ENCODE measurements at regions not wholly inside any gene's neighbourhood (a gene's known extent, or its start where the extent isn't known, plus 50 kb on each side); places are given as distances from the start of the nearest gene placed in this dataset.
A peak's percentile ranks its signal among the peaks of the same experiment; 100 is the strongest.

DNA sequence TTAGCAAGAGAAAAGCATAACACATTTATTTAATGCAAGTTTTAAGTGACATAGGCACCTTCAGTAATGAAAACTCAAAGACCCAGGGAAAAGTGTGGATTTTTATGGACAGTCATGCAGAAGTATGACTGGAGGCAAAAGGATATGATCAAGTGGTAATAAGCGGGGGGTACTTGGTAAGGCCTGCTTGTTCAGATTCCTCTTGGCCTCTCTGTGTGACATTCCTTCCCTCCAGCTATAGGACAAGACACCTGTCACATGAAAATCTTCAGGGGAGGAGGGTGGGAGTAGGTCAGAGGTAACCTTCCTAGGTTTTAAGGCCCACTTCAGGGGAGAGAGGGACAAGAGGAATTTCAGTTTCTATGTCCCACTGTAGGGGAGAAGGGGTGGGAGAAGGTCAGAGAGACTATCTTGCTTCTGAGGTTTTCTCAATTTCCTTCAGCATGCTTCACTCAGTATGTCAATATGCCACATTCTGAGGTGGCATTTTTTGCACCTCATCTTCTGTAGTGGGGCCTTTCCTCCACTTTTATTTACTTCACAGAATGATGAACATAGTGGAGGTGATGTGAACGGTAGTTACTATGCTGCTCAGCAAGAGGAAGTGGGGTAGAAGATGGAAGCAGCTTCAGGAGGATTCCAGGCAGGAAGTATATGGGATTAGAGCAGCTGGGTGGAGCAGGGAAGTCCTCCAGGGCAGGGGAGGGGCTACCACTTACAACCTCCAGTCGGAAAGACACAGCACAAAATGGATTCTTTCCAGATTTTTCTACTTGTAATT is 73.2 kb upstream of the RFC3 start:
- peak in 3 of 8 experiments; percentile 28 to 87 (median 79) for ATAC-seq (replicated peaks in 6 of 8)
- H3K4me3 ChIP-seq, result no peak overlapping the region
- WGBS, 10 experiments, result 0 to 100% (median 77%) methylated on average over 1 to 3 of the region's 3 CpGs; no CpG with 5 or more reads in 1 of the 10 experiments
- H3K27ac ChIP-seq, result no peak overlapping the region
- H3K4me1 ChIP-seq (replicated peaks in 1 of 2), result no peaks in the 10 kb centered on the region
- in situ Hi-C loops (cut with MboI; ENCODE audit: low pct_unique_long_range_greater_than_20kb in 2 of 9, low sequenced_read_pairs in 9 of 9, unreplicated experiment in 9 of 9), result no loop called here

DNA sequence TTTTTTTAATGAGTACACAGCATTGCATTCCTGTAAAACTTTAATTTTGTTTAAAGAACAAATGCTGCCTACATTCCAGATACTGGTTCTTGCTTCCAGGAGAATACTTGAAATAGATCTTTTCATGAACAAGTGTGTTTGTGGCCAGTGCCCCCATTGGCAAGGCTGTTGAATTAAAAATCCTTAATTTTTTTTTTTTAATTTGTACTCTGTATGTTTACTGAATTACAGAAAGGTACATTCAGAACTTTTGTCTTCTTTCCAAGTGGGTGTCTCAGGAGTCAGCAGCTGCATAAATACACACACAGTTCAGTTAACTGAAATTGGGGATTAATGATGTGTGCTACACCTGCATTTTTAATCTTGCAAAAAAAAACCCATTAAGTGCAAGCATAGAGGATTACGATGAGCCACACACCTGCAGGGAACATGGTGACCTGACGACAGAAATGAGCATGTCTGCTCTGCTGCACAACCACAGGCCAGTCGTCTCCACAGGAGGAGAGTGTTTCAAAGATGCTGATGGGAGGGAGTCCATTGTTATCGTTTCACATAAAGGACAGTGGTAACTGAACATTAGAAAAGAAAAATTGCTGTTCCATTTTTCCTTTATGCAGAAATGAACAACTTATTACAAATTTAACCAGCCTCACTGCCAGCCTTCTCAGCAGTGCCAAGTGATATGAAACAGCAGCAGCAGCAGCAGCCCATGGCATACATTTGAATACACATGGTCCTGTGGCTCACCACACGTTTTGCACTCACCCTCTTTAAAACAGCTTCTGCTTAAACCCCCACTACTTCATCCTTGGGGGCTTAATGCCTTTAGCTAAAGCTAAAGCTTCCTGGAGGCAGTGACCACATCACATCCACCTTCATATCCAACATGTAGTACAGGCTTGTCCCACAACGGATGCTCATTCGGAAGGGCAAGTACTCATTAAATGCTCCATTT is 72.3 kb upstream of the RFC3 start:
- Histone ChIP-seq H3K4me1 (replicated peaks in 1 of 2) (no peaks in the 10 kb centered on the region), H3K4me3 (no peak overlapping the region), H3K27ac (no peak overlapping the region)
- in situ Hi-C loops (cut with MboI; ENCODE audit: low pct_unique_long_range_greater_than_20kb in 2 of 9, low sequenced_read_pairs in 9 of 9, unreplicated experiment in 9 of 9), result no loop called here
- ATAC-seq (replicated peaks in 6 of 8), result peak in 1 of 8 experiments; percentile 55
- WGBS, 10 experiments, result 37 to 100% (median 71%) methylated on average over 1 to 6 of the region's 7 CpGs; no CpG with 5 or more reads in 1 of the 10 experiments

DNA sequence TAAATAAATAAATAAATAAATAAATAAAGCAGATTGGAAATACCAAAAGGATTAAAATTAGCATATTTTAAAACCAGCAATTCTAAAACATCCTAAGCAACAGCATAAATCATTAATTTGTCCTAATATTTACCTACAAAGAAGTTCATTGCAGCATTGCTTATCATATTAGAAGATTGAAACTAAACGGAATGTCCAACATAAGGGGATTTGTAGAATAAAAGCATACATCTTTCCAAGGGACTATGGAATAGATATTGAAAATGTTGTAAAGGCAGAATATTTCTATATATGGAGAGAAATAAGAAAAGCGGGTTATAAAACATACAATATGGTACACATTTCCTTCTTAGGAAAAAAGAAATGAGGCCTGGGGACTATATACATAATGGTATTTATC is 71.1 kb upstream of the RFC3 start:
- 78 to 100% (median 94%) methylated on average over 1 to 2 of the region's 2 CpGs for WGBS, 10 experiments
- in situ Hi-C loops (cut with MboI; ENCODE audit: low pct_unique_long_range_greater_than_20kb in 2 of 9, low sequenced_read_pairs in 9 of 9, unreplicated experiment in 9 of 9), result no loop called here
- Histone ChIP-seq H3K4me1 (replicated peaks in 1 of 2) (no peaks in the 10 kb centered on the region), H3K4me3 (no peak overlapping the region), H3K27ac (no peak overlapping the region)
- no peak for ATAC-seq (replicated peaks in 6 of 8)

DNA sequence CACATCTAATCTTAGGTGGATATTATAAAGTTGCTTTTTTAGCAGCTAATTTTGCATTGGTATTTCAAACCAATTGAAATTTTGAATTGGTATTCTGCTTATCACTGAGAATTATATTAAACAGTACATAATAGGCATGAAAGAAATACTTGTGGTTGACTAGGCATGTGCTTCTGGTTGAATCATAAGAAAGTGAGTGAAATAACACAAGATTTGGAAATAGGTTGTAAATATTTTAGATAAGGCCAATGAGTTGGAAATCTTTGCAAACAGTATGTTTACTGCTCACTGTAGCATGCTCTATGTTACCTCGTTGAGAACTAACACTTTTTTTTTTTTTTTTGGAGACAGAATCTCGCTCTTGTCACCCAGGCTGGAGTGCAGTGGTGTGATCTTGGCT is 66.8 kb upstream of the RFC3 start:
- peak in 2 of 8 experiments; percentile 40 to 43 for ATAC-seq (replicated peaks in 6 of 8)
- no peak overlapping the region for H3K4me3 ChIP-seq
- WGBS, 10 experiments, result 14 to 90% (median 50%) methylated on average over 1 to 2 of the region's 2 CpGs; no CpG with 5 or more reads in 3 of the 10 experiments
- H3K4me1 ChIP-seq (replicated peaks in 1 of 2), result peaks cover 0 to 11% of the 10 kb centered on the region in 2 donors
- in situ Hi-C loops (cut with MboI; ENCODE audit: low pct_unique_long_range_greater_than_20kb in 2 of 9, low sequenced_read_pairs in 9 of 9, unreplicated experiment in 9 of 9), result no loop called here
- H3K27ac ChIP-seq, result no peak overlapping the region

DNA sequence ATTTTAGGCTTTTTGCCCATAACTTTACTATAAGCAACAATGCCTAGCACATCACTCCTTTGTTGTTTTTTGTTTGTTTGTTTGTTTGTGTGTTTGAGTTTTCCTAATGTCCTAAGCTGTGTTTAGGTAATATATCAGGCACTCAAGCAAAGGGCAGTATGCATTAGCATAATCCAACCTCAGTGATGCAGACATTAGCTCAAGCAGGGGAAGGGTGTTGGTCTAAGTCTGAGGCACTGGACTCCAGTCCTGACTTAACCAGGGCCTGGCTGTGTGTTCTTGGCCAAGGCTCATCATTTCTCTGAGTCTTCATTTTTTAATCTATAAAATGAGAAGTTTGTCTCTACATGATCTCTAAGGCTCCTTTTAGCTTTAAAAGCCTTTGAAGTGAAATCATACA is 65.9 kb upstream of the RFC3 start:
- in situ Hi-C loops (cut with MboI; ENCODE audit: low pct_unique_long_range_greater_than_20kb in 2 of 9, low sequenced_read_pairs in 9 of 9, unreplicated experiment in 9 of 9), result no loop called here
- Histone ChIP-seq H3K27ac (no peak overlapping the region), H3K4me1 (replicated peaks in 1 of 2) (peaks cover 0 to 11% of the 10 kb centered on the region in 2 donors), H3K4me3 (no peak overlapping the region)
- ATAC-seq (replicated peaks in 6 of 8), result peak in 2 of 8 experiments; percentile 61 to 74

DNA sequence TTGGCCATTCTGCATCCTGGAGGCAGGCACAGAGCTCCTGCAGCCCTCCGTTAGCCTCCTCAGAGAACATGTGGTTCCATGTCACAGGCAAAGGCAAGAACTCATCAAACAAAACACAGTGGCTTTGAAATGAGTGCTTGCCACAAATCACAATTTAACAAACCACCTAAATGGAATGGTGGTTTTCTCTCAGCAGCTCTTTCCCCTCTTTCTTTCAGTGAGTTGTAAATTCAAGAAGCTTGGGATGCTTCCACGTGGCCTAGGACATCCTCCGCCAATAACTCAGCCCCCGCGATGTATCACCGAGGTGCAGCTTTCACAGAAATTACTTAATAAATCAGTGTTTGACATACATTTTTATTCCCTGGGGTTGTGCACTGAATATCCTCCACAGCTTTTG is 65.4 kb upstream of the RFC3 start:
- Histone ChIP-seq H3K4me1 (replicated peaks in 1 of 2) (peaks cover 0 to 11% of the 10 kb centered on the region in 2 donors), H3K4me3 (no peak overlapping the region), H3K27ac (peak overlapping the region in 1 of 2 donors; percentile 6)
- 42 to 83% (median 60%) methylated on average over 1 to 6 of the region's 6 CpGs; no CpG with 5 or more reads in 1 of the 10 experiments for WGBS, 10 experiments
- in situ Hi-C loops (cut with MboI; ENCODE audit: low pct_unique_long_range_greater_than_20kb in 2 of 9, low sequenced_read_pairs in 9 of 9, unreplicated experiment in 9 of 9), result no loop called here
- ATAC-seq (replicated peaks in 6 of 8), result peak in 5 of 8 experiments; percentile 70 to 88 (median 80)

DNA sequence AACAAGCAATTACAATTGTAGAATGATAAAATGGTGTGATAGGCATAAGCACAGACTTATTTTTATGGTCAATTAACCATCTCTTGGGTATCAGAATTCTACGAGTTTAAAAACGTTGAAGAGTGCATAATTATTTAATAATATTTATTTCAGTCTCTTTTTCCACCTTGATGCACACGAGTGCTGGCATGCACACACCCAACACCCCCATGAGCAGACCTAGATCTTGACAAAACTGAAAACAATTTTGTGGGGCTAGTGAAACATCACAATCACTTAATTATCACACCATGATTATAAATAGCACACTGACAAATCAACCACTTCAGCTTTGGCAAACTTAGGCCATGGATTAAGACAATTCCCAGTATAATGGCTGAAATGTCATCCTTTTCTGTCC is 61.0 kb upstream of the RFC3 start:
- 33 to 89% (median 72%) methylated on average over 2 to 3 of the region's 3 CpGs; no CpG with 5 or more reads in 2 of the 10 experiments for WGBS, 10 experiments
- no peak overlapping the region for H3K27ac ChIP-seq
- in situ Hi-C loops (cut with MboI; ENCODE audit: low pct_unique_long_range_greater_than_20kb in 2 of 9, low sequenced_read_pairs in 9 of 9, unreplicated experiment in 9 of 9), result no loop called here

DNA sequence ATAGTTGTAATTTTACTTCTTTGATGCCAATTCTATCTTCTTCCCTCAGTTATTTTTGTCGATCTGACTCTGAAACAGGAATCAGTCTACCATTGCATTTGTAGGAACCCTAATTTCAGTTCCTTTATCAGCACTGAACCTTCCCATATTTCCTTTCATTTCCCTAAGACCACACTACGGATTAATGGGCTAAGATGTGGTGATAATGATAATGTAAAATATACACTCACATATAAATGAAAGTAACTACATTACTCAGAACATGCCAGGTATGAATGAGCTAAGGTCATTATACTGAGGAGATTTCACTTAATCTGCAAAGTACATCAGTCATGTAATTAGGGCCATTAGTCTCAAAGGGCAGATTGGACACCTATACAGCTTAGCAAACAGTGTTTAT is 60.2 kb upstream of the RFC3 start:
- no peak for ATAC-seq (replicated peaks in 6 of 8)
- peaks cover 0 to 5% of the 10 kb centered on the region in 2 donors for H3K4me1 ChIP-seq (replicated peaks in 1 of 2)
- WGBS, 10 experiments, result 33 to 100% (median 82%) methylated on average over 1 to 2 of the region's 2 CpGs; no CpG with 5 or more reads in 2 of the 10 experiments
- no peak overlapping the region for H3K4me3 ChIP-seq
- in situ Hi-C loops (cut with MboI; ENCODE audit: low pct_unique_long_range_greater_than_20kb in 2 of 9, low sequenced_read_pairs in 9 of 9, unreplicated experiment in 9 of 9), result no loop called here
- no peak overlapping the region for H3K27ac ChIP-seq

More for the DNA sequence above, 61.0 kb upstream of the RFC3 start:
- H3K4me3 ChIP-seq, result no peak overlapping the region
- ATAC-seq (replicated peaks in 6 of 8), result no peak
- peaks cover 0 to 11% of the 10 kb centered on the region in 2 donors for H3K4me1 ChIP-seq (replicated peaks in 1 of 2)

DNA sequence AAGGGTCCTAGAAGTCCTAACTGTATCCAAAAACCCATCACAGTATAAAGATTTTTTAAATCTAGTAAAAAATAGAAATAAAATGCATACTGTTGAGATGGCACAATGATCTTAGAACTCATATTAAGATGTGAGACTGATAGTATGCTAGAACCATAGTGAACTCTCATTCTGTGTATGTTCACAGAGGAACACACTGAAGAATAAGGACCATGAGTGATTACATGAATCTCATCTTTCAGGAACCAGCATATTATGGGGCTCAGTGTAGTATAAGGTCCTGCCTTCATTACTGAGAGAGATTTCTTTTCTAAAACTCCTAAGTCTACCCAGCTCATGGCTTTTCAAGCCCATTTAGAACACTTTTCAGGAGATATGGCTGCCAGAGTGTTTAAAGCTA is 59.8 kb upstream of the RFC3 start:
- Histone ChIP-seq H3K4me3 (no peak overlapping the region), H3K4me1 (replicated peaks in 1 of 2) (peaks cover 0 to 1% of the 10 kb centered on the region in 2 donors), H3K27ac (no peak overlapping the region)
- in situ Hi-C loops (cut with MboI; ENCODE audit: low pct_unique_long_range_greater_than_20kb in 2 of 9, low sequenced_read_pairs in 9 of 9, unreplicated experiment in 9 of 9), result no loop called here
- ATAC-seq (replicated peaks in 6 of 8), result no peak

DNA sequence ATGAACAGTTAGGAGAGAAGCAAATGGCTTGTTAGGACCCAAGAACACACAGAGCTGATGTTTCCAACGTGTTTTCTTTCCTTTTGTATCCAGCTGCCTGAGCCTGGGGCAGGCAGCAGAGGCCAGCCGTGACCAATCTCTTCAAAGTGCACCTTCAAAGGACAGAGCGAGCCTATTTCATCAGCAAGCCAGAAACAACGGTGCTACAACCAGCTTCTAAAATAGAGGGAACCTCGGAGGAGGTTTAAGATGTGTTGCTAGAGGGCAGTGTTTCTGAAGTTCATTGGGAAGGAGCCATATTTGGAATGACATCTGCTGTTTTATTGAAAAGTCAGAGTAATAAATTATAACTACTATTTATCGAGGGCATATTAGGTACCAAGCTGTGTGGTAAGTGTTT is 56.2 kb upstream of the RFC3 start:
- peak in 6 of 8 experiments; percentile 16 to 98 (median 62) for ATAC-seq (replicated peaks in 6 of 8)
- Histone ChIP-seq H3K4me1 (replicated peaks in 1 of 2) (no peaks in the 10 kb centered on the region), H3K4me3 (no peak overlapping the region), H3K27ac (no peak overlapping the region)
- WGBS, 10 experiments, result 0 to 73% (median 48%) methylated on average over 1 to 5 of the region's 6 CpGs; no CpG with 5 or more reads in 1 of the 10 experiments
- in situ Hi-C loops (cut with MboI; ENCODE audit: low pct_unique_long_range_greater_than_20kb in 2 of 9, low sequenced_read_pairs in 9 of 9, unreplicated experiment in 9 of 9), result no loop called here

DNA sequence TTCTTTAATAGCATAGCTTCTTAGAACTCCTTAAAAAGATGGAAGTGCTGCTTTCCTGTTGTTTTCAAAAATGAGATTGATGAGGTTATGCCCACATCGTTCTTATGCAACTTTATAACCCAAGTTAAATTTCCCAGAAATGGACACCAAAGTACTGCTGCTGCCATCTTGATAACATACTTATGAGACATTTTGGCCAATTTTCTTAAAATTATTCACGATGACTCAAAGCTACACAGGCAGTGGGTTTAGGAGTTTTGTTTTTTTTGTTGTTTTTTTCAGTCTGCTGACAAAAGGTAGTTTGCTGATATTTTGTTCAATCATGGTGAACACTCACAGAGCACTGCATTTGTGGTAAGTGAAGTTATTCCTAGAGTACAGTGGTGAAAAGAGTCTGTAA is 54.9 kb upstream of the RFC3 start:
- no peak for ATAC-seq (replicated peaks in 6 of 8)
- 10 to 100% (median 89%) methylated on average over 1 to 2 of the region's 2 CpGs; no CpG with 5 or more reads in 1 of the 10 experiments for WGBS, 10 experiments

DNA sequence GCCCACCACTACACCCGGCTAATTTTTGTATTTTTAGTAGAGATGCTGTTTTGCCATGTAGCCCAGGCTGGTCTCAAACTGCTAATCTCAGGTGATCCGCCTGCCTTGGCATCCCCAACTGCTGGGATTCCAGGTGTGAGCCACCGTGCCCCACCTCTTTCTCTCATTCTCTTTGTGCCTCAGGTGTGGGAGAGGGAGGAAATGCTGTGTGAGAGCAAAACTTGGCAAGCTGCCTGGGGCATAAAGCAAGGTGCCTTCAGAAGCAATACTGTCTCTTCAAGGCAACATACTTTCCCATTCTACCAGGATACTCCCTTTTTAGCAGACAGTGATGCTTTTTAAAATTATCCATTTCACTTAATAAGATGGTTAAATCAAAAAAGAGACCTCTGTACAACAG is 53.2 kb upstream of the RFC3 start:
- in situ Hi-C loops (cut with MboI; ENCODE audit: low pct_unique_long_range_greater_than_20kb in 2 of 9, low sequenced_read_pairs in 9 of 9, unreplicated experiment in 9 of 9), result no loop called here
- no peak for ATAC-seq (replicated peaks in 6 of 8)
- no peak overlapping the region for H3K27ac ChIP-seq
- no peaks in the 10 kb centered on the region for H3K4me1 ChIP-seq (replicated peaks in 1 of 2)
- 67 to 100% (median 94%) methylated on average over 1 to 2 of the region's 3 CpGs; no CpG with 5 or more reads in 6 of the 10 experiments for WGBS, 10 experiments
- H3K4me3 ChIP-seq, result no peak overlapping the region

More for the DNA sequence above, 54.9 kb upstream of the RFC3 start:
- Histone ChIP-seq H3K4me3 (no peak overlapping the region), H3K27ac (no peak overlapping the region), H3K4me1 (replicated peaks in 1 of 2) (no peaks in the 10 kb centered on the region)
- in situ Hi-C loops (cut with MboI; ENCODE audit: low pct_unique_long_range_greater_than_20kb in 2 of 9, low sequenced_read_pairs in 9 of 9, unreplicated experiment in 9 of 9), result no loop called here

All from motor neuron (in vitro differentiated cells).